Peyer's patch (tissue), 4 donors: ENCODE measurements at regions not wholly inside any gene's neighbourhood (a gene's known extent, or its start where the extent isn't known, plus 50 kb on each side); places are given as distances from the start of the nearest gene placed in this dataset.

Experiments used
- DNase-seq, 3 donors: peaks; one replicate each; pipeline ENCODE4 v3.0.0-alpha.2; 2017 to 2019
- H3K27ac ChIP-seq, 4 donors: fragments of 200-600 bp; sonication (generic); one replicate each; pipeline ENCODE4 v1.5.1; 2016 to 2019
- H3K27me3 ChIP-seq, 2 donors: fragments of 200-600 bp; sonication (generic); one replicate each; pipeline ENCODE4 v1.5.1; 2019
- H3K36me3 ChIP-seq, 3 donors: fragments of 200-600 bp; sonication (generic); one replicate each; pipeline ENCODE4 v1.5.1; 2016 to 2019
- H3K4me1 ChIP-seq, 4 donors: fragments of 200-600 bp; sonication (generic); one replicate each; pipeline ENCODE4 v1.5.1; 2016 to 2019
- H3K4me3 ChIP-seq, 4 donors: fragments of 200-600 bp; sonication (generic); 1 replicate in 3 of 4; 2 replicates in 1 of 4; pipeline ENCODE4 v1.5.1; 2016 to 2019; ENCODE audit warnings: mild to moderate bottlenecking in 1 of 4
- H3K9me3 ChIP-seq, 4 donors: fragments of 200-600 bp; sonication (generic); one replicate each; pipeline ENCODE4 v1.5.1; 2016 to 2019; ENCODE audit warnings: mild to moderate bottlenecking in 1 of 4
- CTCF ChIP-seq, 6 experiments: fragments of 450-650 bp in 4 of 6; fragments of 200-600 bp in 2 of 6; sonication (generic) in 1 of 6; IDR thresholded peaks; one replicate each; pipeline ENCODE4 v1.5.1; 2017 to 2019; ENCODE audit warnings: antibody characterized with exemption in 6 of 6, mild to moderate bottlenecking in 3 of 6, moderate library complexity in 1 of 6
- POLR2A ChIP-seq, 2 donors: fragments of 450-650 bp; IDR thresholded peaks; one replicate each; pipeline ENCODE4 v1.5.1; 2017; ENCODE audit warnings: antibody characterized with exemption in 2 of 2, mild to moderate bottlenecking in 2 of 2, moderate library complexity in 2 of 2

GRCh38 chr1:101683561-101683960, 313.2 kb downstream of the OLFM3 start:
- no peak for TF ChIP-seq CTCF (IDR thresholded peaks at IDR 0.05)
- TF ChIP-seq POLR2A (IDR thresholded peaks at IDR 0.05): no peak
- Histone ChIP-seq H3K4me3 (no peak overlapping the region), H3K36me3 (no peaks in the 10 kb centered on the region), H3K9me3 (no peaks in the 10 kb centered on the region), H3K27ac (no peak overlapping the region), H3K4me1 (no peaks in the 10 kb centered on the region), H3K27me3 (no peaks in the 10 kb centered on the region)
- DNase-seq: no peak

DNA sequence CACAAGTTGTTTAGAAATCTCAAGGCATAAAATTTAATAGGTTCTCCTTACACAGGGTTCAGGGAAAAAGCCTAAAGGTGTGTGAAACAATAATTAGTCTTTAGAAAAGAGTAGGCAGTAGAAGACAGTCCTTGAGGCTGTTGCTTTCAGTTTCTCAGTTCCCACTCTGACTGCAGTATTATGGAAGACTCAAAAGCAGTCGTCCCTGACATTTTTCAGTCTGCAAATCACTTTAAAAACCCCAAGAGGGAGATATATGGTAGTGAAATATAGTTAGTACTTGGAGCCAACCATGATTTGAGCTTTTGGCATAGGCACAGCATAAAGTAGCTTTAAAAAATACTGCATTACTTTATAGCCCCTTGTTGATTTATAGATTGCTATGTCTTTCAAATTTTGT, 299.7 kb downstream of the OLFM3 start:
- Histone ChIP-seq H3K4me3 (no peak overlapping the region), H3K36me3 (no peaks in the 10 kb centered on the region), H3K4me1 (no peaks in the 10 kb centered on the region), H3K27me3 (no peaks in the 10 kb centered on the region), H3K9me3 (no peaks in the 10 kb centered on the region), H3K27ac (no peak overlapping the region)
- no peak for DNase-seq
- TF ChIP-seq CTCF (IDR thresholded peaks at IDR 0.05): no peak
- no peak for TF ChIP-seq POLR2A (IDR thresholded peaks at IDR 0.05)

DNA sequence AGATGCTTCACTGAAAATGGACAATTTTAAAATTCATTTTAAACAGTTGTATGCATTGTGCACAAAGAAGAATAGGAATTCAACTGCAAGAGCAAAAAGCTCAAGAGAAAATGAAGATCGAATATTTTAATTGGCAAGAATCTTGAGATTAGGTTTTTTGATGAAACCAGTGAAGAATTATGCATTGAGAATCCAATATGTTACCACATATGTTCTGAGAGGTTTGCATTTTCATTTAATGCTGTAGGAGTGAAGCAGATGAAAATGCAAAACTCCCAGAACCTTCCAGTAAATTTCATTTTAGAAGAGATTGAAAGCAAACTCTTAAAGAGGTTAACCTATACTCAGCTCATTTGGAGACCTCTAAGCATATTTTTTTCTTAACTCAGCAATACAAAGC, 298.0 kb downstream of the OLFM3 start:
- TF ChIP-seq CTCF (IDR thresholded peaks at IDR 0.05): no peak
- no peak for TF ChIP-seq POLR2A (IDR thresholded peaks at IDR 0.05)

DNA sequence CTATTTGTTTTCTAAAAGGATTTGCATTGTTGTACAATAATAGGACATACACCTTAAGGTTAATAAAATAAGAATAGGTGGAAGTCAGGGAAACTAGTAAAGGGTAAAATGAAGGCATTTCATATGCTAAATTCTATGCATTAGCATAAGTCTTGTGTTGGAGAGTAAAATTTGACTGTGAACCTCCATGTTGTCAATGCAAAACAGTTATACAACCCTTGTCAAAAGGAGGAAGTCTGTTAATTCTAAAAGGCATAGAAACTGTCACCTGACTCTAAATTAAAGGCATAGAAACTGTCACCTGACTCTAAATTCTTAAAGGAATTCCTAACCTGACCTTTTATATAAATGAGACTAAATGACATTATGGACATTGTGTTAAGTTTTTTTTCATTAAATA, 291.8 kb downstream of the OLFM3 start:
- TF ChIP-seq CTCF (IDR thresholded peaks at IDR 0.05) (no peak), POLR2A (IDR thresholded peaks at IDR 0.05) (no peak)
- Histone ChIP-seq H3K27me3 (no peaks in the 10 kb centered on the region), H3K9me3 (no peaks in the 10 kb centered on the region), H3K36me3 (no peaks in the 10 kb centered on the region), H3K27ac (no peak overlapping the region), H3K4me1 (no peaks in the 10 kb centered on the region), H3K4me3 (no peak overlapping the region)
- DNase-seq: no peak

More for the DNA sequence above, 298.0 kb downstream of the OLFM3 start:
- no peak overlapping the region for H3K4me3 ChIP-seq
- no peak for DNase-seq
- no peaks in the 10 kb centered on the region for H3K9me3 ChIP-seq
- no peak overlapping the region for H3K27ac ChIP-seq
- no peaks in the 10 kb centered on the region for H3K36me3 ChIP-seq
- H3K27me3 ChIP-seq: no peaks in the 10 kb centered on the region
- no peaks in the 10 kb centered on the region for H3K4me1 ChIP-seq

DNA sequence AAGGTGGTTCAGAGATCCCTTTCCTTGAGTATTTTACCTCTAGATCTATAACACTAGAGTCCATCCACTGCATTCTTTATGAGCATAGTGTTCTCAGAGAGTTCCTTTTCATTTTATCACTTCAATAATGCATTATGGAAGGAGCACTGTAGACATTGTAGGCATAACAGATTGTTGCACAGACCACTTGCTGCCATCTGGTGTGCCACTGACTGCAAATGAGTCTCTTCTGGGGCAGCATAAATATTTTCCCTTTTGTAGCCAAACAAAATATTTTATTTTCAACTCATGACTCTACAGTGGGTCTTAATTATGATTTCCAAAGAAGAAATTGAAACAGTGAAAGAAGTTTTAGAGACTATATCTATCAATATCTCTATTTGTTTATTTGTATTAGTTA, 290.4 kb downstream of the OLFM3 start:
- H3K4me1 ChIP-seq: no peaks in the 10 kb centered on the region
- no peaks in the 10 kb centered on the region for H3K36me3 ChIP-seq
- no peak for DNase-seq
- H3K4me3 ChIP-seq: no peak overlapping the region
- TF ChIP-seq POLR2A (IDR thresholded peaks at IDR 0.05) (no peak), CTCF (IDR thresholded peaks at IDR 0.05) (no peak)
- no peak overlapping the region for H3K27ac ChIP-seq
- no peaks in the 10 kb centered on the region for H3K27me3 ChIP-seq
- H3K9me3 ChIP-seq: no peaks in the 10 kb centered on the region

- H3K36me3 ChIP-seq: no peaks in the 10 kb centered on the region
- no peaks in the 10 kb centered on the region for H3K4me1 ChIP-seq
- H3K9me3 ChIP-seq: no peaks in the 10 kb centered on the region
- no peaks in the 10 kb centered on the region for H3K27me3 ChIP-seq
- no peak for TF ChIP-seq POLR2A (IDR thresholded peaks at IDR 0.05)
- no peak for TF ChIP-seq CTCF (IDR thresholded peaks at IDR 0.05)
- H3K4me3 ChIP-seq: no peak overlapping the region
- H3K27ac ChIP-seq: no peak overlapping the region
- DNase-seq: no peak
These were observed 287.0 kb downstream of the OLFM3 start for GRCh38 chr1:101709721-101710120.
